ENCODE measurements at regions not wholly inside any gene's neighbourhood (a gene's known extent, or its start where the extent isn't known, plus 50 kb on each side); places are given as distances from the start of the nearest gene placed in this dataset.

- Histone ChIP-seq H3K27me3 (no peaks in the 10 kb centered on the region), H3K9me3 (no peaks in the 10 kb centered on the region), H3K4me1 (no peaks in the 10 kb centered on the region), H3K36me3 (no peaks in the 10 kb centered on the region), H3K4me3 (no peak overlapping the region), H3K27ac (no peak overlapping the region)
- TF ChIP-seq, protein P1, sequence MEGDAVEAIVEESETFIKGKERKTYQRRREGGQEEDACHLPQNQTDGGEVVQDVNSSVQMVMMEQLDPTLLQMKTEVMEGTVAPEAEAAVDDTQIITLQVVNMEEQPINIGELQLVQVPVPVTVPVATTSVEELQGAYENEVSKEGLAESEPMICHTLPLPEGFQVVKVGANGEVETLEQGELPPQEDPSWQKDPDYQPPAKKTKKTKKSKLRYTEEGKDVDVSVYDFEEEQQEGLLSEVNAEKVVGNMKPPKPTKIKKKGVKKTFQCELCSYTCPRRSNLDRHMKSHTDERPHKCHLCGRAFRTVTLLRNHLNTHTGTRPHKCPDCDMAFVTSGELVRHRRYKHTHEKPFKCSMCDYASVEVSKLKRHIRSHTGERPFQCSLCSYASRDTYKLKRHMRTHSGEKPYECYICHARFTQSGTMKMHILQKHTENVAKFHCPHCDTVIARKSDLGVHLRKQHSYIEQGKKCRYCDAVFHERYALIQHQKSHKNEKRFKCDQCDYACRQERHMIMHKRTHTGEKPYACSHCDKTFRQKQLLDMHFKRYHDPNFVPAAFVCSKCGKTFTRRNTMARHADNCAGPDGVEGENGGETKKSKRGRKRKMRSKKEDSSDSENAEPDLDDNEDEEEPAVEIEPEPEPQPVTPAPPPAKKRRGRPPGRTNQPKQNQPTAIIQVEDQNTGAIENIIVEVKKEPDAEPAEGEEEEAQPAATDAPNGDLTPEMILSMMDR (IDR thresholded peaks at IDR 0.05): no peak
- intact Hi-C loops (cut with DNase I): no loop called here
- ATAC-seq (no peak), DNase-seq (no peak)
Observed at GRCh38 chr14:43172899-43173548, 1334.1 kb downstream of the FSCB start.

DNA sequence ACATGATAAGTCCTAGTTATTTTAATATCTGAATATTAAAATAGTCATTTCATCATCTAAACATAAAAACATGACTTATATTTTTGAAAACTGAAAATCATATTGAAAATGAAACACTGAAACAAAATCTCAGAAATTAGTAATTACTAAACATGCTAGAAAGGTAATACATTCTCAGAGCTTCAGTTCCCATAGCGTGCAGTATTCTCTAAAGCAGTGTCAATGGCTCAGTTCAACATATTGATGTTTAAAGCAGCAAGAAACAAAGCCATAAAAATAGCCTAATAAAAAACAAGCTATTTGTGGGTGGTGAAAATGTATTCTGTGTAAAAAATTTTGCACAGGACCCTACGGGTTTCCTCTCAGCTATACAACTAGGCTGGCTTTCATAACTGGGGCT, 1337.4 kb downstream of the FSCB start:
- ATAC-seq: no peak
- TF ChIP-seq, protein P1 (IDR thresholded peaks at IDR 0.05): no peak
- H3K4me1 ChIP-seq: no peaks in the 10 kb centered on the region
- H3K9me3 ChIP-seq: no peaks in the 10 kb centered on the region
- intact Hi-C loops (cut with DNase I): no loop called here
- H3K36me3 ChIP-seq: no peaks in the 10 kb centered on the region
- no peak overlapping the region for H3K27ac ChIP-seq
- H3K4me3 ChIP-seq: no peak overlapping the region
- H3K27me3 ChIP-seq: no peaks in the 10 kb centered on the region
- DNase-seq: no peak

DNA sequence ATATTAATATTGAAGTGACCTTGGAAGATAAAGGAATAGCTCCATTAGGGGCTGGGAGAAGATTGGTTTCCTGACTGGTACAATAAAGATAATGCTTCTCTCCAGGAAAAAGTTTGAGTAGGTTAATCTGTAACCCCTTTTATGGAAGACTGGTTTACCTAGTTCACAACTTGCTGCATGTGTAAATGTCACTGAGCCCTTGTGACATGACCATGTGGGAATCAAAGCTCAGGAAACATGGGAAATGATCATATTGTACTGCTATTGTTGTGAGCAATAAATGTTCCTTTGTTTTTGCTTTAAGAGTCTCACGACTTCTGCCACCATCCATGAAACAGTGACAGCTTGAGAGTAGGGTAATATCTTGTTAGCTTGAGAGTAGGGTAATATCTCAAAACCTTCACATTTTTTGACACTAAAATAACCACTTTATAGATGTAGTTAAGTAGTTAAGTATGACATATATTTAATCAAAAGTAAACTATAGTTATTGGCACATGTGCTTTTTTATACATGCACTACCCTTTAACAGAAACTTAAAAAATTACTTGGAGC, 1338.6 kb downstream of the FSCB start:
- DNase-seq: no peak
- no peak overlapping the region for H3K4me3 ChIP-seq
- intact Hi-C loops (cut with DNase I): no loop called here
- H3K9me3 ChIP-seq: peaks cover 0 to 3% of the 10 kb centered on the region in 2 donors
- TF ChIP-seq, protein P1 (IDR thresholded peaks at IDR 0.05): no peak
- no peak for ATAC-seq
- H3K27ac ChIP-seq: no peak overlapping the region
- no peaks in the 10 kb centered on the region for H3K36me3 ChIP-seq
- no peaks in the 10 kb centered on the region for H3K4me1 ChIP-seq
- no peaks in the 10 kb centered on the region for H3K27me3 ChIP-seq

GRCh38 chr14:43166163-43166562, 1340.9 kb downstream of the FSCB start:
- no peaks in the 10 kb centered on the region for H3K4me1 ChIP-seq
- H3K27me3 ChIP-seq: no peaks in the 10 kb centered on the region
- ATAC-seq (no peak), DNase-seq (no peak)
- H3K4me3 ChIP-seq: no peak overlapping the region
- peaks cover 0 to 3% of the 10 kb centered on the region in 2 donors for H3K9me3 ChIP-seq
- intact Hi-C loops (cut with DNase I): no loop called here
- TF ChIP-seq, protein P1 (IDR thresholded peaks at IDR 0.05): no peak
- no peak overlapping the region for H3K27ac ChIP-seq
- no peaks in the 10 kb centered on the region for H3K36me3 ChIP-seq

DNA sequence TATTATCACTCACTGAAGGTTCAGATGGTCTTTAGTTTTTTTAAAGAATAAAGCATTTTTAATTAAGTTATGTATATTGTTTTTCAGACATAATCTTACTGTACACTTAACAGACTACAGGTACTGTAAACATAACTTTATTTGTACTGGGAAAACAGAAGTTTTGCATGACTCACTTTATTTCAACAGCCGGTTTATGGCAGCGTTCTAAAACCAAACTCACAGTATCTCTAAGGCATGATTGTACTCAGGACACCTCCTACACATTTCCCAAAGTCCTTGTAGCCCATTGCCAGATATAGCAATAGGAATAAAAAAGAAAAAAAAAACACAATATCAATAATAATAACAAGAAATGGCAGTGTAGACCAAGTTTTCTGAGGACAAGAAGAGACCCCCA, 1341.4 kb downstream of the FSCB start:
- no peaks in the 10 kb centered on the region for H3K36me3 ChIP-seq
- H3K9me3 ChIP-seq: peaks cover 0 to 3% of the 10 kb centered on the region in 2 donors
- H3K4me1 ChIP-seq: no peaks in the 10 kb centered on the region
- intact Hi-C loops (cut with DNase I): no loop called here
- no peak overlapping the region for H3K4me3 ChIP-seq
- H3K27ac ChIP-seq: no peak overlapping the region
- TF ChIP-seq, protein P1 (IDR thresholded peaks at IDR 0.05): no peak
- no peaks in the 10 kb centered on the region for H3K27me3 ChIP-seq
- no peak for ATAC-seq
- DNase-seq: no peak
